ENCODE measurements at regions not wholly inside any gene's neighbourhood (a gene's known extent, or its start where the extent isn't known, plus 50 kb on each side); places are given as distances from the start of the nearest gene placed in this dataset.

GRCh38 chr4:81792521-81792920, 320.8 kb upstream of the RASGEF1B start:
- TF ChIP-seq, protein P1, sequence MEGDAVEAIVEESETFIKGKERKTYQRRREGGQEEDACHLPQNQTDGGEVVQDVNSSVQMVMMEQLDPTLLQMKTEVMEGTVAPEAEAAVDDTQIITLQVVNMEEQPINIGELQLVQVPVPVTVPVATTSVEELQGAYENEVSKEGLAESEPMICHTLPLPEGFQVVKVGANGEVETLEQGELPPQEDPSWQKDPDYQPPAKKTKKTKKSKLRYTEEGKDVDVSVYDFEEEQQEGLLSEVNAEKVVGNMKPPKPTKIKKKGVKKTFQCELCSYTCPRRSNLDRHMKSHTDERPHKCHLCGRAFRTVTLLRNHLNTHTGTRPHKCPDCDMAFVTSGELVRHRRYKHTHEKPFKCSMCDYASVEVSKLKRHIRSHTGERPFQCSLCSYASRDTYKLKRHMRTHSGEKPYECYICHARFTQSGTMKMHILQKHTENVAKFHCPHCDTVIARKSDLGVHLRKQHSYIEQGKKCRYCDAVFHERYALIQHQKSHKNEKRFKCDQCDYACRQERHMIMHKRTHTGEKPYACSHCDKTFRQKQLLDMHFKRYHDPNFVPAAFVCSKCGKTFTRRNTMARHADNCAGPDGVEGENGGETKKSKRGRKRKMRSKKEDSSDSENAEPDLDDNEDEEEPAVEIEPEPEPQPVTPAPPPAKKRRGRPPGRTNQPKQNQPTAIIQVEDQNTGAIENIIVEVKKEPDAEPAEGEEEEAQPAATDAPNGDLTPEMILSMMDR (IDR thresholded peaks at IDR 0.05; ENCODE audit: low read depth, low read length, poor library complexity, severe bottlenecking), result no peak
- TF ChIP-seq EZH2phosphoT487 (IDR thresholded peaks at IDR 0.05; ENCODE audit: borderline replicate concordance, low read length), result no peak

Data from DOHH2 (cell line).